Adrenal gland (tissue), 9 donors: ENCODE measurements at regions not wholly inside any gene's neighbourhood (a gene's known extent, or its start where the extent isn't known, plus 50 kb on each side); places are given as distances from the start of the nearest gene placed in this dataset.

Source experiments
- DNase-seq, 7 donors: peaks; one replicate each; pipeline ENCODE4 v3.0.0-alpha.2; 2019 to 2020
- H3K27ac ChIP-seq, 5 donors: fragments of 200-600 bp; sonication (generic) in 4 of 5; 1 replicate in 3 of 5; 2 replicates in 2 of 5; pipeline versions ENCODE4 v1.5.1 to v1.8.0; 2016 to 2020; ENCODE audit warnings: mild to moderate bottlenecking in 1 of 5
- H3K27me3 ChIP-seq: fragments of 200-600 bp; 2 replicates; pipeline ENCODE4 v1.8.0; 2021
- H3K36me3 ChIP-seq, 2 donors: fragments of 200-600 bp; replicated peaks in 1 of 2; 1 replicate in 1 of 2; 2 replicates in 1 of 2; pipeline versions ENCODE4 v1.5.1 to v1.8.0; 2018 to 2022
- H3K4me1 ChIP-seq, 2 donors: fragments of 200-600 bp; replicated peaks in 1 of 2; 1 replicate in 1 of 2; 2 replicates in 1 of 2; pipeline versions ENCODE4 v1.5.1 to v1.8.0; 2018 to 2021
- H3K4me3 ChIP-seq, 4 donors: fragments of 200-600 bp; sonication (generic) in 3 of 4; one replicate each; pipeline ENCODE4 v1.5.1; 2016 to 2018
- H3K9me3 ChIP-seq, 3 donors: fragments of 200-600 bp; sonication (generic) in 1 of 3; replicated peaks in 1 of 3; 1 replicate in 2 of 3; 2 replicates in 1 of 3; pipeline versions ENCODE4 v1.5.1 to v1.8.0; 2016 to 2021
- CTCF ChIP-seq, 6 experiments: fragments of 450-650 bp in 4 of 6; fragments of 200-600 bp in 2 of 6; sonication (generic) in 1 of 6; IDR thresholded peaks; 1 replicate in 5 of 6; 2 replicates in 1 of 6; pipeline versions ENCODE4 v1.5.1 to v1.8.0; 2016 to 2021; ENCODE audit warnings: antibody characterized with exemption in 6 of 6, mild to moderate bottlenecking in 2 of 6, moderate library complexity in 1 of 6
- POLR2A ChIP-seq, 2 donors: fragments of 450-650 bp; IDR thresholded peaks; one replicate each; pipeline ENCODE4 v1.6.1; 2017; ENCODE audit warnings: antibody characterized with exemption in 2 of 2, mild to moderate bottlenecking in 2 of 2, moderate library complexity in 1 of 2
- WGBS, 4 donors: extraction: QIAGEN DNeasy Blood & Tissue Kit in 2 of 4; methylation state at CpG; one replicate each; pipeline versions ENCODE4 v1.1.5 to v1.1.7; 2013 to 2017; 5-methylcytosine and 5-hydroxymethylcytosine counted together
- intact Hi-C, 2 donors: fragments of 100-400 bp; cut with DNase I; formaldehyde crosslinking; loops; one replicate each; pipeline versions ENCODE4 v1.14.1 to v1.15.0; 2022 to 2023
- donor health status: healthy with polysubstance abuse.
- donor health status: Bipolar disorder and iron deficiency.
- donor health status: DM: yes; HTN: yes; CAD: no.
- donor health status: DM: no; HTN: no; CAD: no.
- donor health status: DM: no; HTN: no; CAD: no.

GRCh38 chr21:24339406-24339805 is 1267.9 kb downstream of the MRPL39 start:
- H3K27ac ChIP-seq, result no peak overlapping the region
- DNase-seq, result no peak
- no peaks in the 10 kb centered on the region for H3K4me1 ChIP-seq
- intact Hi-C loops, result no loop called here
- no peaks in the 10 kb centered on the region for H3K27me3 ChIP-seq
- H3K4me3 ChIP-seq, result no peak overlapping the region
- H3K9me3 ChIP-seq, result no peaks in the 10 kb centered on the region
- no peak for TF ChIP-seq POLR2A (IDR thresholded peaks at IDR 0.05)
- TF ChIP-seq CTCF (IDR thresholded peaks at IDR 0.05), result no peak
- no peaks in the 10 kb centered on the region for H3K36me3 ChIP-seq
- whole genome bisulfite sequencing, 4 donors, result 66 to 81% (median 71%) methylated on average over 2 of the region's 2 CpGs

DNA sequence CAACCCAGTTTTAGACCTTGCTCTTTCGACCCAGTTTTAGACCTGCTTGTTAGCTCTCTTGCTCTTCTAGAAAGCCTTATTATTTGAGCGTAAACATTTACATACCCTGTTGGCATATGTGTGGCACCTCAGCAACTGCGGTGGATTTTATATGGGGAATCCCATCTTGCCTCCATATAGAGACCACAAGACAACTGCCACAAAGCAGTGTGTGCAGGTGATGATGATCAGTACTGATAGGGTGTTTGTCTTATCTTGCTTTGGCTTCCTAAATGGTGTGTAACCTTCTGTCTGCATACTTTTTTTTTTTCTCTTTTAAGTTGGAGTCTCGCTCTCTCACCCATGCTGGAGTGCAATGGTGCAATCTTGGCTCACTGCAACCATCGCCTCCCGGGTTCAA is 1270.8 kb downstream of the MRPL39 start:
- H3K27ac ChIP-seq, result no peak overlapping the region
- intact Hi-C loops, result no loop called here
- no peak for DNase-seq
- 85 to 97% (median 90%) methylated on average over 6 of the region's 6 CpGs for WGBS, 4 donors
- no peak overlapping the region for H3K4me3 ChIP-seq
- no peaks in the 10 kb centered on the region for H3K9me3 ChIP-seq
- TF ChIP-seq POLR2A (IDR thresholded peaks at IDR 0.05), result no peak
- no peak for TF ChIP-seq CTCF (IDR thresholded peaks at IDR 0.05)
- H3K27me3 ChIP-seq, result no peaks in the 10 kb centered on the region
- H3K36me3 ChIP-seq, result no peaks in the 10 kb centered on the region
- no peaks in the 10 kb centered on the region for H3K4me1 ChIP-seq

GRCh38 chr21:24323536-24323935 is 1283.7 kb downstream of the MRPL39 start:
- WGBS, 4 donors, result 77 to 84% (median 81%) methylated on average over 2 of the region's 2 CpGs
- Histone ChIP-seq H3K9me3 (no peaks in the 10 kb centered on the region), H3K4me3 (no peak overlapping the region), H3K36me3 (no peaks in the 10 kb centered on the region), H3K27ac (no peak overlapping the region), H3K4me1 (no peaks in the 10 kb centered on the region), H3K27me3 (no peaks in the 10 kb centered on the region)
- DNase-seq, result no peak
- intact Hi-C loops, result no loop called here
- TF ChIP-seq POLR2A (IDR thresholded peaks at IDR 0.05), result no peak
- TF ChIP-seq CTCF (IDR thresholded peaks at IDR 0.05), result no peak

- no peak overlapping the region for H3K27ac ChIP-seq
- no peaks in the 10 kb centered on the region for H3K9me3 ChIP-seq
- TF ChIP-seq POLR2A (IDR thresholded peaks at IDR 0.05) (no peak), CTCF (IDR thresholded peaks at IDR 0.05) (no peak)
- no peaks in the 10 kb centered on the region for H3K36me3 ChIP-seq
- H3K4me3 ChIP-seq, result no peak overlapping the region
- intact Hi-C loops, result no loop called here
- no peak for DNase-seq
- 0 to 72% (median 62%) methylated on average over 1 of the region's 1 CpG for WGBS, 4 donors
- no peaks in the 10 kb centered on the region for H3K4me1 ChIP-seq
- no peaks in the 10 kb centered on the region for H3K27me3 ChIP-seq
Observed at GRCh38 chr21:24316277-24316922, 1290.9 kb downstream of the MRPL39 start.
